Sigmoid colon (tissue), 4 donors: ENCODE measurements at regions not wholly inside any gene's neighbourhood (a gene's known extent, or its start where the extent isn't known, plus 50 kb on each side); places are given as distances from the start of the nearest gene placed in this dataset.

Experiments
- CTCF ChIP-seq, 4 experiments: fragments of 450-650 bp in 3 of 4; fragments of 200-600 bp in 1 of 4; IDR thresholded peaks; one replicate each; pipeline ENCODE4 v1.5.1; 2016 to 2019; ENCODE audit warnings: antibody characterized with exemption in 4 of 4, mild to moderate bottlenecking in 3 of 4, moderate library complexity in 2 of 4
- EP300 ChIP-seq, 4 donors: sonication (generic); formaldehyde crosslinking; IDR thresholded peaks; one replicate each; pipeline ENCODE4 v1.6.1; 2017; ENCODE audit warnings: antibody characterized with exemption in 4 of 4
- POLR2A ChIP-seq, 2 donors: fragments of 450-650 bp; IDR thresholded peaks; one replicate each; pipeline ENCODE4 v1.6.1; 2016; ENCODE audit warnings: antibody characterized with exemption in 2 of 2, mild to moderate bottlenecking in 2 of 2, moderate library complexity in 2 of 2
- POLR2AphosphoS5 ChIP-seq, 4 donors: sonication (generic); formaldehyde crosslinking; IDR thresholded peaks; one replicate each; pipeline ENCODE4 v1.6.1; 2017; ENCODE audit warnings: antibody characterized with exemption in 4 of 4

- TF ChIP-seq CTCF (IDR thresholded peaks at IDR 0.05): no peak
- TF ChIP-seq POLR2A (IDR thresholded peaks at IDR 0.05): no peak
- TF ChIP-seq POLR2AphosphoS5 (IDR thresholded peaks at IDR 0.05): no peak
- no peak for TF ChIP-seq EP300 (IDR thresholded peaks at IDR 0.05)
These were observed 250.6 kb upstream of the PPP2R2D start for GRCh38 chr10:131650169-131650705.
